ENCODE measurements at regions not wholly inside any gene's neighbourhood (a gene's known extent, or its start where the extent isn't known, plus 50 kb on each side); places are given as distances from the start of the nearest gene placed in this dataset.

DNA sequence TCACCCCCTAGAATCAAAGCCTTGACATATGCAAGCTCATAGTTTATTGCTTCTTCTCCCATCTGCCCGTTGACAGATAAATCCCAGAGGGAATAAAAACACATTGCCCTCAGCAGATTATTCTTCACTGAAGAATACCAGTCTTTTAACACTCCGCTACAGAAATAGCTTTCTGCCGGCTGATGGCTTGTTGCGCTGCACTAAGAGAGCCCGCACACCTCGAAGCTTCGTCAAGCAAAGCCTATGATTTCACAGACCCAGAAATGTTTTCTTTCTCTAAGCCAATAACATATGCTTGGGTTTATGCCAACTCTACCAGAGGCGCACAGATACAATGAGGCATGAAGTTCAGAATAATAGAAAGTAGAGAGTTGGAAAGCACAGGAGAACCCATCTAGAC, 208.9 kb upstream of the FOXQ1 start:
- no peak for TF ChIP-seq CTCF (IDR thresholded peaks at IDR 0.05; ENCODE audit: control insufficient read depth, insufficient read depth, low read depth, low read length, missing control alignments)
- no peak overlapping the region for H3K4me3 ChIP-seq (ENCODE audit: control insufficient read depth, low read depth, low read length)
- no peak for DNase-seq (ENCODE audit: low read depth)

GRCh38 chr6:1100269-1100668, 211.6 kb upstream of the FOXQ1 start:
- no peak overlapping the region for H3K4me3 ChIP-seq (ENCODE audit: control insufficient read depth, low read depth, low read length)
- TF ChIP-seq CTCF (IDR thresholded peaks at IDR 0.05; ENCODE audit: control insufficient read depth, insufficient read depth, low read depth, low read length, missing control alignments): no peak
- DNase-seq (ENCODE audit: low read depth): no peak

GRCh38 chr6:1099264-1099663, 212.6 kb upstream of the FOXQ1 start:
- no peak overlapping the region for H3K4me3 ChIP-seq (ENCODE audit: control insufficient read depth, low read depth, low read length)
- TF ChIP-seq CTCF (IDR thresholded peaks at IDR 0.05; ENCODE audit: control insufficient read depth, insufficient read depth, low read depth, low read length, missing control alignments): no peak
- DNase-seq (ENCODE audit: low read depth): no peak

DNA sequence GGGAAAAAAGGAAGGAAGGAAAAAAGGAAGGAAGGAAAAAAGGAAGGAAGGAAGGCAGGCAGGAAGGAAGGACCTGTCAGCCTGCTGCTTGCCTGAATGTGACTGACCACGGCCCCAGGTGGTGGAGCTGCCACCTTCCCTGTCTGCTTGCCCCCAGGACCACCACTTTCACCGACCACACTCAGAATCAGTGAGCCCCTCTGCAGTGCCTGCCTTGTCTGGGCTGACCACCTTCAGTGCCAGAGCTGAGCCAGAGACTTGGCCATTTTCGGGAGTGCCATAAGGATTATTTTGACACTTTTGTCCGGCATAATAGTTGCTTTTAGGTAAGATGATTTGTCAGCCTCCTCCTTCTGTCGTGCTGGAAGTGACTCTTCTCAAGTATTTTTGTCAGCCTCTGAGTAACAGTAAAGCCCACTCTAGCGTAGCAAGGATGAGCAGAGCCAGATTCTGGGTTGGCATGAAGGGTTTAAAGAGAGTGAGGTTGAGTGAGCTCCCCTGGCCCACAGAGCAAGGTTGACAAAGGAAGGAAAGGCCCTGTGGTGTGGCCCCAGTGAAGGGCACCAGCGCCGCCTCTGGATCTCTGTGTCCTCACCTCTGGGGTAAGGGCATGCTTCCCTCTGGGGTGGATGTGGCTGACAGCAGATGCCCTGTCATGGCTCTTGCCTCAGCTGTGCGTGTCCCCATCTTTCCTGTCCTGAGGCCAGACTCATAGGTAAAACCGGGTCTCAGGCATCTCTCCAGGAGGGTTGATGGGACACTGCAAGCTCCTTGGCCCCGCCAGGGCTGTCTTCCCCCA, 214.7 kb upstream of the FOXQ1 start:
- no peak overlapping the region for H3K4me3 ChIP-seq (ENCODE audit: control insufficient read depth, low read depth, low read length)
- TF ChIP-seq CTCF (IDR thresholded peaks at IDR 0.05; ENCODE audit: control insufficient read depth, insufficient read depth, low read depth, low read length, missing control alignments): no peak
- DNase-seq (ENCODE audit: low read depth): no peak

DNA sequence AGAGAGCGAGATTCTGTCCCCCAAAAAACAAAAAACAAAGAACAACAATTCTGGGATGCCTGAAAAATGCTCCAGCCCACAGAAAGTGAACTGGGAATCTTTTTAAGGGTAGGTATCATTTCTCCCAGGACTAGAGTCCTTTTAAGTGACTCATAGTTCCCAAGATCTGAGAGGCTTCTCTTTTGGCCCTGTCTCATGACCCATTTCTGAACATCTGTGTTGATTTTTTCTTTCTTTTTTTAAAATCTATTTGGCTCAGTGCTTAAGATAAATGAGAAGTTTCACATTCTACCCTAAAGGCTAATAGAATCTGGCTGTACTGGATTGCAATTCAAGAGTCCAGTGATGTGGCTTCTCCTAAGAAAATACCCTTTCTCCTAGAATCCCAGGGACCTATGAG, 217.6 kb upstream of the FOXQ1 start:
- H3K4me3 ChIP-seq (ENCODE audit: control insufficient read depth, low read depth, low read length): no peak overlapping the region
- no peak for TF ChIP-seq CTCF (IDR thresholded peaks at IDR 0.05; ENCODE audit: control insufficient read depth, insufficient read depth, low read depth, low read length, missing control alignments)
- no peak for DNase-seq (ENCODE audit: low read depth)

GRCh38 chr6:1091900-1092299, 220.0 kb upstream of the FOXQ1 start:
- no peak for TF ChIP-seq CTCF (IDR thresholded peaks at IDR 0.05; ENCODE audit: control insufficient read depth, insufficient read depth, low read depth, low read length, missing control alignments)
- no peak for DNase-seq (ENCODE audit: low read depth)
- no peak overlapping the region for H3K4me3 ChIP-seq (ENCODE audit: control insufficient read depth, low read depth, low read length)
